ENCODE measurements at regions not wholly inside any gene's neighbourhood (a gene's known extent, or its start where the extent isn't known, plus 50 kb on each side); places are given as distances from the start of the nearest gene placed in this dataset.
"Not testable (repeated sequence)": the region's sequence is repeated elsewhere in the genome, so short reads cannot be mapped to it uniquely, and the experiment has no call there.

DNA sequence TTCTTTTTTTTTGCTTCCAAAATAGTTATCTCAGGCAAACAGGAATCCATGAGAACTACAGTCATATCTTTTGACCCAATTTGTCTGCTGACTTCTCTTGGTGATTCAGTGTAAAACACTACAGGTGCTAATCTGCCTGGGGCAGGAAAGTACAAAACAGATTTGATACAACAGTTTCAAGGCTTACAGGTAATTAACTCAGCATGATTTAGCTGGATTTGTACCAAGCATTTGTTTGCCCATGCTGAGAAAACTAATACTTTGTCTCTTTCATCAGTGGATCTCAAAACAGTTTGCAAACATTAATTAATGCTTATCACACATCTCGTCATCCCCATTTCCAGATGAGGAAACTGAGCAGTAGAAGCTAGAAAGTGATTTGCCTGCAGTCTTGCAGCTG is 312.5 kb upstream of the SEMA6A start:
- no peak for DNase-seq (ENCODE audit: low spot score)

GRCh38 chr5:116885825-116886224 is 311.2 kb upstream of the SEMA6A start:
- DNase-seq (ENCODE audit: low spot score), result no peak

- DNase-seq (ENCODE audit: low spot score), result no peak
Measured at GRCh38 chr5:116883875-116884274, 309.3 kb upstream of the SEMA6A start.

DNA sequence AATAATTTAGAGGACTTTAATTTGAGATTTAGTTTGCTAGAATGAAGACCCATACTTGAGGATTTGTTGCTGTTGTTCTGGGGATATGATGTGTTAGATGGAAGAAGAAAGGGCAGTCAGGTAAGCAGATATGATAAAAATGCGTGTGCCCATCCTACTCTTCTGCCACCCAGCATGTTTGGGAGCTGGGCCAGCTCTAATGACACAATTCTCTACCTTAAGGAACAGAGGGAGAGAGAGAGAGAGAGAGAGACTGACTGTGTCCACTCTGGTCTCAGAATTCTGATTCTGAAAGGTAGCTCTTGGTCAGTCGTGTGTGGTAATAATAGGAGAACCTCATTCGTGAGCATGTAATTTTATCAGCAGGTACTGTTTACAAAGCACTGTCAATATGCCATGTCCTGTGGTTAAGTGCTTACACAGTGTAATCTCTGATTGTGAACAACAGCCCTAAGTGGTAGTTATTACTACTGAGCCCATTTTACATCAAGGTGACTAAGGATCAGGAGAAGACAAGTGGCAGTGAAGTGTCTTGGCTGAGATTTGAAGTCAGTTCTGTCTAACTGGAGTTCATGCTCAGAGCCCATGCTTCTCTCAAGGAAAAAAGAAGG is 307.4 kb upstream of the SEMA6A start:
- DNase-seq (ENCODE audit: low spot score), result no peak

DNA sequence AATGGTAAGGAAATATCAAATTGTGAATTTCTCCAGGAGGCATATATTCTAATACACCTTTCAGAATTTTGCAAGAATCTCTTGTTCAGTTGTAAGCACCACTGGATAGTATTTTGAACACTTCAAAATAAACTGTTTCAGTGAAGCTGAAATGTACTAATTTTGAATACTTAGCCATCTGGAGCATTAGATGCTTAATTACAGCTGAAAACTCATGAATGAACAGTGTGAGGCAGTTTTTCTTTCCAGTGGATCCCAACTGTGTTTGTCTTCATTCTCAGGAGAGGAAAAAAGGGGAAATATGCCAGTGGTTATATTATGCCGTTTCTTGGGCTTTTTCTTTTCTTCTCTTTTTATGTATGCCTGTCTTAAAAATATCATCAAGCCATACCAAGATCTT is 306.0 kb upstream of the SEMA6A start:
- DNase-seq (ENCODE audit: low spot score), result no peak

DNA sequence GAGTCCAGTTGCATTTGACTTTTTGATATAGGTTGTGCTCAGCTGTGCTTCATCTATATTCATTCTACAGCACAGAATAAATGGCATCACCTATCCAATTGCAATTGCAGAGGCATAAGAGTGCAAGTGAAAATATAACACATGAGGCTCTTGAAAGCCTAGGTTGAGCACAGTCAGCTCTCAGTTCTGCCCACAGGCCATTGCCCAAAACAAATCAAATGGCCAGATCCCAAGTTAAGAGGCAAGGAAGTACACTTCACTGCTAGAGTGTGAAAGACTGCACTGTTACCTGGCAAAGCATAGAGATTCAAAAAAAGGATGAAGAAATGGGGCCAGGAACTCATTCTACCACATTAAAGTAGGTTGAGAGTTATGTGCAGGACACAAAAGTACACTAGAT is 305.5 kb upstream of the SEMA6A start:
- no peak for DNase-seq (ENCODE audit: low spot score)

- DNase-seq (ENCODE audit: low spot score), result no peak
Measured at GRCh38 chr5:116876240-116876840, 301.7 kb upstream of the SEMA6A start.

GRCh38 chr5:116872986-116873385 is 298.4 kb upstream of the SEMA6A start:
- DNase-seq (ENCODE audit: low spot score), result peak; percentile 49

DNA sequence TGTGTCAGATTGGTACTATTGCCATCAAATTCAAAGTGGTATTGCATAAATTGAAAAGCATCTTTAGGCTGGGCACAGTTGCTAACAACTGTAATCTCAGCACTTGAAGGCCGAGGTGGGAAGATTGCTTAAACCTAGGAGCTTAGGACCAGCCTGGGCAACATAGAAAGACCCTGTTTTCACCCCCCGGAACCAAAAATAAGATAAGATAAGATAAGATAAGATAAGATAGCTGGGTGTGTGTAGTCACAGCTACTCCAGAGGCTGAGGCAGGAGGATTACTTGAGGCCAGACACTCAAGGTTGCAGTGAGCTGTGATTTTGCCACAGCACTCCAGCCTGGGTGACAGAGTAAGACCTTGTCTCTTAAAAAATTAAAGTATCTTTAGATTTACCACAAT is 297.9 kb upstream of the SEMA6A start:
- no peak for DNase-seq (ENCODE audit: low spot score)

DNA sequence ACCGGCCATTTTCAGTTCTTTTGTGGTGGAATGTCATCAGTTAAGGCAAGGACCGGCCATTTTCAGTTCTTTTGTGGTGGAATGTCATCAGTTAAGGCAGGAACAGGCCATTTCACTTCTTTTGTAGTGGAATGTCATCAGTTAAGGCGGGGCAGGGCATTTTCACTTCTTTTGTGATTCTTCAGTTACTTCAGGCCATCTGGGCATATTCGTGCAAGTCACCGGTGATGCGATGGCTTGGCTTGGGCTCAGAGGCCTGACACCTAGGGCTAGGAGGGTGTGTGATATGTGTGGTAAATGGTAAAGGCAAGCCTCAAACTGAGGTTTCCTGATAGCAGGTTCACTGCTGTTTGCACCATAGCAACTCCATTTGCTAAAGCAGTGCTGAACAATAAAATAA is 293.2 kb upstream of the SEMA6A start:
- DNase-seq (ENCODE audit: low spot score), result not testable (repeated sequence)

DNA sequence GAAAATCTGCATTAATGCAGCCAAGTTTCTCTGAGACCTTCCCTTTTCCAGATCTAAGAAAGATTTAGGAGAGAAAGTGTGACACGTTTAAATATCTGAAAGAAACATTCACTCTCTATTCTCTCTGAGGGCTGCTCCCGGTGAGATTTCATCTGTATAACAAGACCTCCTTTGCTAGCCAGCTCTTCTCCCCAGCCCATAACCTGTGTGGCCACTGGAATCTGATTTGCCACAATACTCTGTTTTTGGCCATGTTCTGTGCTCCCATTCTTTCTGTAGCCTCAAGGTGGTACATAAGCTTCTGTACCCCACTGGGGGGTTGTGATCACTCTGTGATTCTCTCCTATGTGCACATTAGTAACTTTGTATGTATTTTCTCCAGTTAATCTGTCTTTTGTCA is 291.0 kb upstream of the SEMA6A start:
- no peak for DNase-seq (ENCODE audit: low spot score)

DNA sequence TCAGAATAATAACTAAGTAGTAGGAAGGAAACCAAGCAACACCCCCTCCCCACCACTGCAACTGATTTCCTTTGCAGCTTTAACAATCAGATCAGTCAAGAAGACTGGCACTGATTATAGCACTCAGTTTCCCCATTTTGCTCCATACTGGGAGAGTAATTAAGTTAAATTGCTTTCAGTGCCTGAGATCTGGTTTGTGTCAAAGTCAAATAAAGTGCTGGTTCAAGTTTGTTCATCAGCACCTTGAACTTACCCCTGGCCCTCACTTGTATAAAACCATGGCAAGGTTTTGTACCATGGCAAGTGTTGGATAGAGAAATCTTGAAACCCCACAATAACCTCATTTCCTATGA is 290.2 kb upstream of the SEMA6A start:
- DNase-seq (ENCODE audit: low spot score), result no peak

DNA sequence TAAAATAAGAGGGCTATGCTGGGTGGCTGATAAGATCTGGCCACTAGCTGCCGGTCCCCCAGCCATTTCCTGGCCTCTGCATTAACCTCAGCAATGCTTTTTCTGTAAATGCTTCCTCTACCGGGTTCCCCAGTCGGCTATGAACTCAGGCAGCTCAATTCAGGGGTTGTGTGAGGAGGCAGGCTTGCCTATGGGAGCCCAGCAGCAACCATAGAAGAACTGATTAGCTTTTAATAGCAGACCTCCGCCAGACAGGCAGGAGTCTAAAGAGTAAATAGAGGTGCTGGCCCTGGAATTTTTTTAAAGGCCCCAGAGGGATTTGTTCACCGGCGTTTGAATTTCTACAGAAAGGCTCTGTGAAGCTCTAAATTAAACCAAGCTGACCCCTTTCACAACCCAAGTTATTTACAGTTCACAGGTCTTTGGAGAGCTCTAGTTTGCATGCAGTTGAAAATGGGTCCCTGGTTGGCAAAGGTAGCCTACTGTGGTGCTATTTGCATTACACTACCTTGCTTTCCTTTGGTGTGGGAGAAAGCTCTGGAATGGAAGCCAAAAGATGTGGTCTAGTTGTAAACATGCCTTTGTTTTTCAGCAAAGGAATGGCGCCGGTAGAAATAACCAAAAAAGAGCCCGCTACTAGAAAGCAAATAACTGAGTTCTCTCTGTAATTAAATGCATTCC is 289.7 kb upstream of the SEMA6A start:
- DNase-seq (ENCODE audit: low spot score), result no peak

DNA sequence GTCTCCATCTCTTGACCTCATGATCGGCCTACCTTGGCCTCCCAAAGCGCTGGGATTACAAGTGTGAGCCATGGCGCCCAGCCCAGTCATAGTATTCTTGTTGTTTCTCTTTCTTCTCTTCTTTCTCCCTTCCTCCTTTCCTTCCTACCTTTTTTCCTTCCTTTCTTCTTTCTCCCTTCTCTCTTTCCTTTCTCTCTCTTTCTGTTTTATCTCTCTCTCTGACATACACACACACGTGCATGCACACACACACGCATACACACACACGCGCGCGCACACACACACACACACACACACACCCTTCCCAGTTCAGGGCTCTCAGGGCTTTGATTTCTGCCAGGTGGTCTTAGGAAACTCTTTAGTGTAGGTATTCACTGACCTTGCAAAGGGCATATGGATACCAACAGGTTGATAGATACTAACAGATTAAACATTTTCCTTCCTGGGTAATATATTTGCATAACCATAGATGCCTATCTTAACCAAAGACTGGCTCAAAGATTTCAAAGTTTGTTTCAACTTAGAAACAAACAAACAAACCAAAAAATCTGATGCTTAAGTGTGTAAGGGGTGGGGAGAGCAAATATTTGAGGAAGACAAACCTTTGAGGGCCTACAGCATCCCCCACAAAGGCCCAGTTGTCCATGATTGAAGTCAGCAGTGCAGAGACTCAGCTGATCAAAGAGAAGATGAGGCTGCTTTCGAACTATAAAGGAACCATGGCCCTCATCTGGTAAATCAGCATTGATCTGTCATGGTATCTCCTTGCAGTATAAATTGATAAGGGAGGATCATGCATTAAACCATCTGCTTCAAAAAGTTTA is 288.2 kb upstream of the SEMA6A start:
- no peak for DNase-seq (ENCODE audit: low spot score)

GRCh38 chr5:116861666-116862065 is 287.0 kb upstream of the SEMA6A start:
- peak; percentile 15 for DNase-seq (ENCODE audit: low spot score)

- no peak for DNase-seq (ENCODE audit: low spot score)
Measured at GRCh38 chr5:116861097-116861496, 286.5 kb upstream of the SEMA6A start.

- no peak for DNase-seq (ENCODE audit: low spot score)
Measured at GRCh38 chr5:116859666-116860320, 285.2 kb upstream of the SEMA6A start.

- DNase-seq (ENCODE audit: low spot score), result no peak
Measured at GRCh38 chr5:116858705-116859333, 284.2 kb upstream of the SEMA6A start.

GRCh38 chr5:116858020-116858419 is 283.4 kb upstream of the SEMA6A start:
- DNase-seq (ENCODE audit: low spot score), result not testable (repeated sequence)

DNA sequence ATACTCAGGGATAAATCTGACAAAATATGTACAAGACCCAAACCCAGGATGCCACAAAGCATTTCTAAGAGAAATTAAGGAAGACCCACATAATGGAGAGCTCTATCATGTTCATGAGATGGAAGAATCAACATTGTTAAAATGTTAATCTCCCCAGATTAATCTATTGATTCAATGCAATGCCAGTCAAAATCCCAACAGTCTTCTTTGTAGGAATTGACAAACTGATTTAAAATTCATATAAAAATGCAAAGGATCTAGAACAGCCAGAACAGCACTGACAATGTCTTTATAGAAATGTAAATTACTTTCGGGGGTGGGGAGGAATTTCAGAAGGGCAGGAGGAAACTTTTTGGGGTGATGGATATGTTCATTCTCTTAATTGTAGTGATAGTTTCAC is 281.6 kb upstream of the SEMA6A start:
- DNase-seq (ENCODE audit: low spot score), result no peak

DNA sequence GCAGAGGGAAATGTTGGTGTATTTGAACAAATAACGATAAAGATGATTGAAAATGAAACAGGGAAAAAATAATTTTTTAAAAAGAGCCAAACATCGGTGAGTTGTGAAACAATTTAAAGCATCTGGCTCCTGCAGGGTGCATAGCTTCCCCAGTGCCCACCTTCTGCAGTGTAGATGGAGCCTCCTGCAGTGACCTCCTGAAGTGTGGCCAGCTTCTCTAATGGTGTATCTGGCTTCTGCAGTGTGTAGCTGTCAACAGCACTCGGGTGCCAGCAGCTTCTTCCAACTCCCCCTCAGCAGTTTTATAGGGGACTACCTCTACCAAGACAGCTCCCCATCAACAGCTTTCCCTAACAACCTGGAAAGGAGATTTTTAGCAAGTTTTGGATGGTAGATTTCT is 279.4 kb upstream of the SEMA6A start:
- DNase-seq (ENCODE audit: low spot score), result no peak

Data from RKO (cell line).